ENCODE measurements at regions not wholly inside any gene's neighbourhood (a gene's known extent, or its start where the extent isn't known, plus 50 kb on each side); places are given as distances from the start of the nearest gene placed in this dataset.
"Not testable (repeated sequence)": the region's sequence is repeated elsewhere in the genome, so short reads cannot be mapped to it uniquely, and the experiment has no call there.

DNA sequence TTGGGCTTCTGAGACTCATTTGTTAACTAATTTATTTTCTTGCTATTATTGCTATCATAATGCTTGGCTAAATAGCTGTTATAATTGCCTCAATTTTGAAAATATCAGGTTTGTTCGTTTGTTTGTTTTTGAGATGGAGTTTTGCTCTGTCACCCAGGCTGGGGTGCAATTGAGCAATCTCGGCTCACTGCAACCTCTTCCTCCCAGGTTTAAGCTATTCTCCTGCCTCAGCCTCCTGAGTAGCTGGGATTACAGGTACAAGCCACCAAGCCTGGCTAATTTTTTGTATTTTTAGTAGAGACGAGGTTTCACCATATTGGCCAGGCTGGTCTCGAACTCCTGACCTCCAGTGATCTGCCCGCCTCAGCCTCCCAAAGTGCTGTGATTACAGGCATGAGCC, 75.0 kb downstream of the ARRDC3 start:
- intact Hi-C loops (cut with micrococcal nuclease); H3K9me3 ChIP-seq (ENCODE audit: control insufficient read depth in 2 of 3, low read length in 3 of 3); H3K9me3 Mint-ChIP-seq; H3K27me3 ChIP-seq (ENCODE audit: control insufficient read depth in 2 of 2, insufficient read depth in 2 of 2, low read length in 2 of 2); H3K36me3 ChIP-seq (ENCODE audit: control insufficient read depth in 2 of 3, insufficient read depth in 3 of 3, low read length in 3 of 3); DNase-seq; H3K36me3 Mint-ChIP-seq; CTCF ChIA-PET; H3K27me3 Mint-ChIP-seq; H3K4me3 ChIP-seq (ENCODE audit: low read length); H3K27ac ChIP-seq (ENCODE audit: low read depth, low read length); H3K4me3 Mint-ChIP-seq; ATAC-seq: not testable (repeated sequence)
- POLR2A ChIA-PET, result interaction anchor here (0.6 to 1.4 kb wide), 2 partner anchors 72 to 98 kb away, joined by 4 read pairs; no protein-coding TSS in a partner anchor
- Mint-ChIP-seq H3K4me1 (peaks cover 24 to 32% (median 29%) of the 10 kb centered on the region in 7 donors), H3K27ac (peak overlapping the region in 1 of 9 donors; percentile 21)
- H3K4me1 ChIP-seq (ENCODE audit: control insufficient read depth in 2 of 2, insufficient read depth in 2 of 2, low read length in 2 of 2), result peaks cover 24 to 28% of the 10 kb centered on the region in 2 donors

DNA sequence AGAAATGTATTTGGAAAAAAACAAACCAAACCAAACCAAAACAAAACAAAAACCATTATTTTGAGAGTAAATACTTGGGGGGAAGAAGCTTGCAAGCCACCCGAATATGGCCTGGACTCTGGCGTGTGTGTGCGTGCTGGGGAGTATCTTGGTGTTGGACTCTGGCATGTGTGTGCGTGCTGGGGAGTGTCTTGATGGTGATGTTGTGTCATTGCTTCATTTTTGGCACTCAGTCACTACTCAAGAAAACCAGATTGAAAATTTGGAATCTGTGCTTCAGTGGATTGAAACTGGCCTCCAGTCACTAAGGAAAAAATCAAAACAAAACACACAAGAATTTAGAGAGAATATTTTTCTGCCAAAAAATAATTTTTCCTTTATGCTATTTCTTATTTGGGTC, 76.1 kb downstream of the ARRDC3 start:
- DNase-seq, result no peak
- Mint-ChIP-seq H3K36me3 (peaks cover 0 to 5% (median 0%) of the 10 kb centered on the region in 5 donors), H3K9me3 (peaks cover 0 to 3% (median 0%) of the 10 kb centered on the region in 11 donors), H3K4me1 (peaks cover 13 to 21% (median 19%) of the 10 kb centered on the region in 7 donors), H3K4me3 (no peak overlapping the region), H3K27me3 (no peaks in the 10 kb centered on the region), H3K27ac (peak overlapping the region in 1 of 9 donors; percentile 23)
- ATAC-seq, result no peak
- CTCF ChIA-PET, result no interaction called here
- Histone ChIP-seq H3K4me1 (ENCODE audit: control insufficient read depth in 2 of 2, insufficient read depth in 2 of 2, low read length in 2 of 2) (peaks cover 16 to 17% of the 10 kb centered on the region in 2 donors), H3K27me3 (ENCODE audit: control insufficient read depth in 2 of 2, insufficient read depth in 2 of 2, low read length in 2 of 2) (no peaks in the 10 kb centered on the region), H3K9me3 (ENCODE audit: control insufficient read depth in 2 of 3, low read length in 3 of 3) (no peaks in the 10 kb centered on the region), H3K27ac (ENCODE audit: low read depth, low read length) (no peak overlapping the region), H3K4me3 (ENCODE audit: low read length) (no peak overlapping the region), H3K36me3 (ENCODE audit: control insufficient read depth in 2 of 3, insufficient read depth in 3 of 3, low read length in 3 of 3) (no peaks in the 10 kb centered on the region)
- intact Hi-C loops (cut with micrococcal nuclease), result no loop called here
- POLR2A ChIA-PET, result interaction anchor here (0.6 to 1.0 kb wide), 3 partner anchors 8 to 73 kb away, joined by 3 read pairs; no protein-coding TSS in a partner anchor

DNA sequence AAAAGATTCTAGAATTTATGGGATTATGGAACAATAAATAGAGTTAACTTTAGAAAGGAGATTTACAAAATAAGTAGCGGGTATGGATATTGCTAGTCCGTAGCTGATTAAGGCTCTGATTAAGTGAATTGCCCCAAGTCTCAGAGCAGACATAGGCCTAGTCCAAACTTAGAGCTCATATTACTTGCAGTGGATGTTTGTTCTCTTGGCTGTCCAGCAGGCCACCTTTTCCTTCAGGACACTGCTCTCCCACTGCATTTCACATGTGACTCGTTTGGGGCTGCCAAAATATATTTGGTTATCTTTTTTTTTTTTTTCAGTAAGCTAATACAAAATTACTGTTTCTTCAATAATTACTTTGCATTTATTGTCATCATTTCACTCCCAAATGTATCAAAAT, 76.6 kb downstream of the ARRDC3 start:
- no peak overlapping the region for H3K27ac Mint-ChIP-seq
- DNase-seq (no peak), ATAC-seq (no peak)
- H3K9me3 Mint-ChIP-seq, result peaks cover 0 to 3% (median 0%) of the 10 kb centered on the region in 11 donors
- H3K27me3 Mint-ChIP-seq, result no peaks in the 10 kb centered on the region
- Histone ChIP-seq H3K36me3 (ENCODE audit: control insufficient read depth in 2 of 3, insufficient read depth in 3 of 3, low read length in 3 of 3) (no peaks in the 10 kb centered on the region), H3K9me3 (ENCODE audit: control insufficient read depth in 2 of 3, low read length in 3 of 3) (no peaks in the 10 kb centered on the region), H3K27ac (ENCODE audit: low read depth, low read length) (no peak overlapping the region), H3K27me3 (ENCODE audit: control insufficient read depth in 2 of 2, insufficient read depth in 2 of 2, low read length in 2 of 2) (no peaks in the 10 kb centered on the region), H3K4me3 (ENCODE audit: low read length) (no peak overlapping the region), H3K4me1 (ENCODE audit: control insufficient read depth in 2 of 2, insufficient read depth in 2 of 2, low read length in 2 of 2) (peaks cover 10 to 11% of the 10 kb centered on the region in 2 donors)
- intact Hi-C loops (cut with micrococcal nuclease), result no loop called here
- ChIA-PET POLR2A (interaction anchor here (0.7 to 1.5 kb wide), 4 partner anchors 73 to 444 kb away, joined by 3 to 9 read pairs (median 3); partner anchors contain the start of gene ARRDC3), CTCF (interaction anchor here (1.5 kb wide), 1 partner anchor 78 kb away, joined by 4 read pairs; no protein-coding TSS in a partner anchor)
- H3K4me3 Mint-ChIP-seq, result no peak overlapping the region
- peaks cover 0 to 5% (median 0%) of the 10 kb centered on the region in 5 donors for H3K36me3 Mint-ChIP-seq
- H3K4me1 Mint-ChIP-seq, result peaks cover 8 to 15% (median 13%) of the 10 kb centered on the region in 7 donors

DNA sequence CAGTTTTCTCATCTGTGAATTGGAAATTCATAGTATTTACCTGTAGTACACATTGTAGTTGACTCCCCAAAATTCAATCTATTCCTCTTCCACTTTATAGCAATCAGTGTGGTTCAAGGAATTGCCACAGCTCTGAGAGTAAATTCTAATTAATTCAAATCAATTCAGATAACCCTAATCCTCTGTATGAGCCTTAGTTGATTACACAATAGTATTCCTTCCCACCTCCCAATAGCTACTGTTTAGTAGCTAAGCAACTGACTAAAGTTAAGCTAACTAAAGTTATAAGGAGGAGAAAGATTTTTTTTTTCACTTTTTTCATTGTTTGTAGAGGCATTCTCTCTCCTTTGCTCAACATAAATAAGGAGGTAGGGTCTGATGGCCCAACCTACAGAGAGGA, 77.5 kb downstream of the ARRDC3 start:
- intact Hi-C loops (cut with micrococcal nuclease), result no loop called here
- ATAC-seq (no peak), DNase-seq (no peak)
- ChIA-PET POLR2A (interaction anchor here (1.1 to 1.5 kb wide), 2 partner anchors 78 to 79 kb away, joined by 3 to 9 read pairs; partner anchors contain the start of gene ARRDC3), CTCF (interaction anchor here (1.5 kb wide), 1 partner anchor 79 kb away, joined by 4 read pairs; no protein-coding TSS in a partner anchor)
- H3K27ac Mint-ChIP-seq, result no peak overlapping the region
- H3K4me1 Mint-ChIP-seq, result peaks cover 0 to 7% (median 5%) of the 10 kb centered on the region in 7 donors
- Histone ChIP-seq H3K27me3 (ENCODE audit: control insufficient read depth in 2 of 2, insufficient read depth in 2 of 2, low read length in 2 of 2) (no peaks in the 10 kb centered on the region), H3K4me3 (ENCODE audit: low read length) (no peak overlapping the region), H3K27ac (ENCODE audit: low read depth, low read length) (no peak overlapping the region), H3K9me3 (ENCODE audit: control insufficient read depth in 2 of 3, low read length in 3 of 3) (no peaks in the 10 kb centered on the region), H3K36me3 (ENCODE audit: control insufficient read depth in 2 of 3, insufficient read depth in 3 of 3, low read length in 3 of 3) (no peaks in the 10 kb centered on the region), H3K4me1 (ENCODE audit: control insufficient read depth in 2 of 2, insufficient read depth in 2 of 2, low read length in 2 of 2) (peaks cover 2 to 3% of the 10 kb centered on the region in 2 donors)
- no peak overlapping the region for H3K4me3 Mint-ChIP-seq
- peaks cover 0 to 4% (median 0%) of the 10 kb centered on the region in 5 donors for H3K36me3 Mint-ChIP-seq
- H3K9me3 Mint-ChIP-seq, result no peaks in the 10 kb centered on the region
- no peaks in the 10 kb centered on the region for H3K27me3 Mint-ChIP-seq

DNA sequence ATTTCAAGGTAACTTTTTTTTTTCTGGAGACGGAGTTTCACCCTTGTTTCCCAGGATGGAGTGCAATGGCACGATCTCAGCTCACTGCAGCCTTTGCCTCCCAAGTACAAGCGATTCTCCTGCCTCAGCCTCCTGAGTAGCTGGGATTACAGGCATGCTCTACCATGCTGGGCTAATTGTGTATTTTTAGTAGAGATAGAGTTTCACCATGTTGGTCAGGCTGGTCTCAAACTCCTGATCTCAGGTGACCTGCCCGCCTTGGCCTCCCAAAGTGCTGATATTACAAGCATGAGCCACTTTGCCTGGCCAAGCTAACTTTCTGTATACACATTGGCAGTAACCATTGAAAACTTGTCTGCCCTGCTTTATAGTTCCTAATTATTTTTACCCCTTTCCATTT, 79.1 kb downstream of the ARRDC3 start:
- H3K9me3 ChIP-seq (ENCODE audit: control insufficient read depth in 2 of 3, low read length in 3 of 3); intact Hi-C loops (cut with micrococcal nuclease); H3K4me1 ChIP-seq (ENCODE audit: control insufficient read depth in 2 of 2, insufficient read depth in 2 of 2, low read length in 2 of 2); H3K27me3 Mint-ChIP-seq; H3K36me3 Mint-ChIP-seq; H3K27me3 ChIP-seq (ENCODE audit: control insufficient read depth in 2 of 2, insufficient read depth in 2 of 2, low read length in 2 of 2); H3K27ac ChIP-seq (ENCODE audit: low read depth, low read length); H3K4me3 ChIP-seq (ENCODE audit: low read length); H3K27ac Mint-ChIP-seq; DNase-seq; H3K9me3 Mint-ChIP-seq; POLR2A ChIA-PET; H3K4me3 Mint-ChIP-seq; H3K4me1 Mint-ChIP-seq; ATAC-seq; H3K36me3 ChIP-seq (ENCODE audit: control insufficient read depth in 2 of 3, insufficient read depth in 3 of 3, low read length in 3 of 3): not testable (repeated sequence)
- CTCF ChIA-PET, result interaction anchor here (0.7 kb wide), 1 partner anchor 14 kb away, joined by 3 read pairs; no protein-coding TSS in a partner anchor

DNA sequence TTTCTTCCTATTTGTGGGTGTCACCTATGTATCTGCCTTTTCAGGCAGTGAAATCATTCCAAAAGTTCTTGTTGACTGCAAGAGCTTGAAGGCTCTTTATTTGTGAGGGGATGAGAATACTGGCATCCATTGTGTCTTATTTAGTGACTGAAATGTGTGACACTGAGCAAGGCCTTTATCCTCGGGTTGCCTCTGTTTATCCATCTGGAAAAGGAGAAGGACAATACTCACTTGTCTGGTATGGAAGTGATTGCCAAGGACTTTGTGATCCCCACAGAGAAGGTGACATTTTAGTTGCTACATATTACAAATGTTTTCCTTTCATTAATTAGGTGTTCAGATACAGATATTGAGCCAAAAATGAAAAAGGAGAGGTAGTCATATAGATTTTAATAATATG, 80.2 kb downstream of the ARRDC3 start:
- ATAC-seq, result no peak
- H3K4me3 Mint-ChIP-seq, result no peak overlapping the region
- H3K9me3 ChIP-seq (ENCODE audit: control insufficient read depth in 2 of 3, low read length in 3 of 3), result no peaks in the 10 kb centered on the region
- POLR2A ChIA-PET, result interaction anchor here (0.7 to 1.2 kb wide), 4 partner anchors 8 to 77 kb away, joined by 3 to 5 read pairs (median 4); no protein-coding TSS in a partner anchor
- intact Hi-C loops (cut with micrococcal nuclease), result no loop called here
- H3K27ac Mint-ChIP-seq, result no peak overlapping the region
- H3K4me3 ChIP-seq (ENCODE audit: low read length), result no peak overlapping the region
- H3K27me3 ChIP-seq (ENCODE audit: control insufficient read depth in 2 of 2, insufficient read depth in 2 of 2, low read length in 2 of 2), result no peaks in the 10 kb centered on the region
- no peak for DNase-seq
- no peaks in the 10 kb centered on the region for H3K4me1 ChIP-seq (ENCODE audit: control insufficient read depth in 2 of 2, insufficient read depth in 2 of 2, low read length in 2 of 2)
- H3K4me1 Mint-ChIP-seq, result peaks cover 0 to 7% (median 0%) of the 10 kb centered on the region in 7 donors
- no peaks in the 10 kb centered on the region for H3K36me3 ChIP-seq (ENCODE audit: control insufficient read depth in 2 of 3, insufficient read depth in 3 of 3, low read length in 3 of 3)
- H3K27me3 Mint-ChIP-seq, result no peaks in the 10 kb centered on the region
- no peak overlapping the region for H3K27ac ChIP-seq (ENCODE audit: low read depth, low read length)
- H3K36me3 Mint-ChIP-seq, result peaks cover 0 to 4% (median 0%) of the 10 kb centered on the region in 5 donors
- CTCF ChIA-PET, result interaction anchor here (1.0 to 1.1 kb wide), 2 partner anchors 9 to 82 kb away, joined by 3 read pairs; no protein-coding TSS in a partner anchor
- no peaks in the 10 kb centered on the region for H3K9me3 Mint-ChIP-seq

DNA sequence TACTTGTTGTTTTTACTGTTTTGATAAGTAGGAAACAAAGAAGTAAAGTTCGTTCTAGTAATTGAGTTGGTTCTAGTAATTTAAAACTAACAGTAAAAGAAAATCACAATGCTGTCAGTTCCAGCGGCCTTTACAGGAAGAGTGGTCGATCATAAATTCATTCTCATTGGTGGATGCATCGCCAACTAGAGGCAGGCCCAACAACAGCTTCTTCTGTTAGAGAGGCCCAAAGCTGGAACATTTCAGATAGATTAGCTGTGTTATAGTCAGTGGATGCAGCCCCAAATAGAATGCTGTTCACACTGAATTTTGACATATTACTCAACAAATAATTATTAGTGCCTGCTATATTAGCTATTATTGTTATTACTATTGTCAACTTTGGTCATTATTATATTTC, 80.8 kb downstream of the ARRDC3 start:
- ATAC-seq, result no peak
- no peaks in the 10 kb centered on the region for H3K4me1 ChIP-seq (ENCODE audit: control insufficient read depth in 2 of 2, insufficient read depth in 2 of 2, low read length in 2 of 2)
- ChIA-PET POLR2A (interaction anchor here (0.7 to 1.2 kb wide), 3 partner anchors 9 to 81 kb away, joined by 3 to 5 read pairs (median 4); partner anchors contain the start of gene ARRDC3), CTCF (interaction anchor here (0.9 to 1.1 kb wide), 3 partner anchors 10 to 83 kb away, joined by 3 read pairs; no protein-coding TSS in a partner anchor)
- no peak for DNase-seq
- peaks cover 0 to 7% (median 0%) of the 10 kb centered on the region in 7 donors for H3K4me1 Mint-ChIP-seq
- peaks cover 0 to 2% (median 0%) of the 10 kb centered on the region in 5 donors for H3K36me3 Mint-ChIP-seq
- no peaks in the 10 kb centered on the region for H3K36me3 ChIP-seq (ENCODE audit: control insufficient read depth in 2 of 3, insufficient read depth in 3 of 3, low read length in 3 of 3)
- intact Hi-C loops (cut with micrococcal nuclease), result no loop called here
- no peaks in the 10 kb centered on the region for H3K27me3 Mint-ChIP-seq
- no peaks in the 10 kb centered on the region for H3K9me3 ChIP-seq (ENCODE audit: control insufficient read depth in 2 of 3, low read length in 3 of 3)
- H3K4me3 Mint-ChIP-seq, result no peak overlapping the region
- no peak overlapping the region for H3K4me3 ChIP-seq (ENCODE audit: low read length)
- H3K27me3 ChIP-seq (ENCODE audit: control insufficient read depth in 2 of 2, insufficient read depth in 2 of 2, low read length in 2 of 2), result no peaks in the 10 kb centered on the region
- H3K27ac Mint-ChIP-seq, result no peak overlapping the region
- H3K27ac ChIP-seq (ENCODE audit: low read depth, low read length), result no peak overlapping the region
- H3K9me3 Mint-ChIP-seq, result no peaks in the 10 kb centered on the region
